ENCODE measurements at regions not wholly inside any gene's neighbourhood (a gene's known extent, or its start where the extent isn't known, plus 50 kb on each side); places are given as distances from the start of the nearest gene placed in this dataset.

GRCh38 chr13:83996415-83996814, 114.1 kb upstream of the SLITRK1 start:
- intact Hi-C loops (cut with DNase I): no loop called here
- H3K27me3 ChIP-seq (ENCODE audit: low read depth): no peaks in the 10 kb centered on the region
- no peak for ATAC-seq
- H3K4me3 ChIP-seq: no peak overlapping the region
- no peak overlapping the region for H3K27ac ChIP-seq
- H3K36me3 ChIP-seq: no peaks in the 10 kb centered on the region
- H3K4me1 ChIP-seq: no peaks in the 10 kb centered on the region
- no peaks in the 10 kb centered on the region for H3K9me3 ChIP-seq
- TF ChIP-seq CTCF (IDR thresholded peaks at IDR 0.05): no peak
- DNase-seq: no peak

- Histone ChIP-seq H3K4me1 (no peaks in the 10 kb centered on the region), H3K27ac (no peak overlapping the region), H3K27me3 (ENCODE audit: low read depth) (no peaks in the 10 kb centered on the region), H3K4me3 (no peak overlapping the region), H3K36me3 (no peaks in the 10 kb centered on the region), H3K9me3 (no peaks in the 10 kb centered on the region)
- DNase-seq (no peak), ATAC-seq (no peak)
- intact Hi-C loops (cut with DNase I): no loop called here
- no peak for TF ChIP-seq CTCF (IDR thresholded peaks at IDR 0.05)
Measured at GRCh38 chr13:83995930-83996329, 113.7 kb upstream of the SLITRK1 start.

- no peaks in the 10 kb centered on the region for H3K4me1 ChIP-seq
- H3K9me3 ChIP-seq: no peaks in the 10 kb centered on the region
- no peaks in the 10 kb centered on the region for H3K27me3 ChIP-seq (ENCODE audit: low read depth)
- H3K4me3 ChIP-seq: no peak overlapping the region
- no peak for TF ChIP-seq CTCF (IDR thresholded peaks at IDR 0.05)
- ATAC-seq (no peak), DNase-seq (no peak)
- intact Hi-C loops (cut with DNase I): no loop called here
- no peak overlapping the region for H3K27ac ChIP-seq
- no peaks in the 10 kb centered on the region for H3K36me3 ChIP-seq
Measured at GRCh38 chr13:83992566-83993358, 110.5 kb upstream of the SLITRK1 start.

- no peak overlapping the region for H3K27ac ChIP-seq
- ATAC-seq (no peak), DNase-seq (no peak)
- H3K36me3 ChIP-seq: no peaks in the 10 kb centered on the region
- no peak for TF ChIP-seq CTCF (IDR thresholded peaks at IDR 0.05)
- no peaks in the 10 kb centered on the region for H3K4me1 ChIP-seq
- H3K4me3 ChIP-seq: no peak overlapping the region
- no peaks in the 10 kb centered on the region for H3K9me3 ChIP-seq
- H3K27me3 ChIP-seq (ENCODE audit: low read depth): no peaks in the 10 kb centered on the region
- intact Hi-C loops (cut with DNase I): no loop called here
Measured at GRCh38 chr13:83987394-83987793, 105.1 kb upstream of the SLITRK1 start.

- DNase-seq (no peak), ATAC-seq (no peak)
- no peak overlapping the region for H3K27ac ChIP-seq
- no peaks in the 10 kb centered on the region for H3K27me3 ChIP-seq (ENCODE audit: low read depth)
- H3K9me3 ChIP-seq: no peaks in the 10 kb centered on the region
- no peaks in the 10 kb centered on the region for H3K4me1 ChIP-seq
- intact Hi-C loops (cut with DNase I): no loop called here
- H3K4me3 ChIP-seq: no peak overlapping the region
- no peaks in the 10 kb centered on the region for H3K36me3 ChIP-seq
- no peak for TF ChIP-seq CTCF (IDR thresholded peaks at IDR 0.05)
Measured at GRCh38 chr13:83984793-83985192, 102.5 kb upstream of the SLITRK1 start.
